ENCODE measurements at regions not wholly inside any gene's neighbourhood (a gene's known extent, or its start where the extent isn't known, plus 50 kb on each side); places are given as distances from the start of the nearest gene placed in this dataset.
A peak's percentile ranks its signal among the peaks of the same experiment; 100 is the strongest.

GRCh38 chr10:61548364-61548763, 95.2 kb upstream of the TMEM26 start:
- ChIA-PET RAD21 (ENCODE audit: low non-redundant PET in 1 of 2, low total read pairs in 2 of 2, uncharacterized antibody in 2 of 2, unreplicated experiment in 2 of 2) (no interaction called here), POLR2A (no interaction called here)

GRCh38 chr10:61547297-61547696, 94.1 kb upstream of the TMEM26 start:
- ChIA-PET POLR2A (no interaction called here), RAD21 (ENCODE audit: low non-redundant PET in 1 of 2, low total read pairs in 2 of 2, uncharacterized antibody in 2 of 2, unreplicated experiment in 2 of 2) (no interaction called here), CTCF (no interaction called here)
- no peaks in the 10 kb centered on the region for H3K36me3 ChIP-seq (ENCODE audit: control insufficient read depth in 1 of 2, insufficient read depth in 2 of 2, low read length in 2 of 2)
- no peaks in the 10 kb centered on the region for H3K9me2 ChIP-seq (ENCODE audit: insufficient read depth)
- no peak overlapping the region for H3K4me2 ChIP-seq (ENCODE audit: low read length)
- TF ChIP-seq TCF7L2 (IDR thresholded peaks at IDR 0.05; ENCODE audit: borderline replicate concordance, extremely low read depth, insufficient read depth, insufficient read length), result no peak
- TF ChIP-seq, protein P1, sequence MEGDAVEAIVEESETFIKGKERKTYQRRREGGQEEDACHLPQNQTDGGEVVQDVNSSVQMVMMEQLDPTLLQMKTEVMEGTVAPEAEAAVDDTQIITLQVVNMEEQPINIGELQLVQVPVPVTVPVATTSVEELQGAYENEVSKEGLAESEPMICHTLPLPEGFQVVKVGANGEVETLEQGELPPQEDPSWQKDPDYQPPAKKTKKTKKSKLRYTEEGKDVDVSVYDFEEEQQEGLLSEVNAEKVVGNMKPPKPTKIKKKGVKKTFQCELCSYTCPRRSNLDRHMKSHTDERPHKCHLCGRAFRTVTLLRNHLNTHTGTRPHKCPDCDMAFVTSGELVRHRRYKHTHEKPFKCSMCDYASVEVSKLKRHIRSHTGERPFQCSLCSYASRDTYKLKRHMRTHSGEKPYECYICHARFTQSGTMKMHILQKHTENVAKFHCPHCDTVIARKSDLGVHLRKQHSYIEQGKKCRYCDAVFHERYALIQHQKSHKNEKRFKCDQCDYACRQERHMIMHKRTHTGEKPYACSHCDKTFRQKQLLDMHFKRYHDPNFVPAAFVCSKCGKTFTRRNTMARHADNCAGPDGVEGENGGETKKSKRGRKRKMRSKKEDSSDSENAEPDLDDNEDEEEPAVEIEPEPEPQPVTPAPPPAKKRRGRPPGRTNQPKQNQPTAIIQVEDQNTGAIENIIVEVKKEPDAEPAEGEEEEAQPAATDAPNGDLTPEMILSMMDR (IDR thresholded peaks at IDR 0.05 in 2 of 3, conservative IDR thresholded peaks at IDR 0.05 in 1 of 3; ENCODE audit: borderline replicate concordance in 1 of 3, insufficient read depth in 1 of 3, low read depth in 2 of 3, low read length in 2 of 3), result 0 out of 6 replicates have a peak, but pooled peaks of 1 of the 3 experiments have one; percentile 15
- no peak overlapping the region for H3K27ac ChIP-seq (ENCODE audit: low read depth, low read length)
- no TSS peak for BruUV-seq (replicated peaks)
- no peaks in the 10 kb centered on the region for H3K9me3 ChIP-seq (ENCODE audit: control insufficient read depth in 1 of 2, insufficient read depth in 1 of 2, low read depth in 1 of 2, low read length in 2 of 2)
- no peak overlapping the region for H2AFZ ChIP-seq (ENCODE audit: low read depth, low read length, poor library complexity, severe bottlenecking)
- H4K20me1 ChIP-seq (ENCODE audit: insufficient read depth), result no peaks in the 10 kb centered on the region
- H3K4me3 ChIP-seq (replicated peaks in 1 of 2; ENCODE audit: low read depth in 1 of 2, low read length in 2 of 2), result no peak overlapping the region
- H3K79me2 ChIP-seq (ENCODE audit: insufficient read depth, low read length), result no peaks in the 10 kb centered on the region
- ATAC-seq, result no peak
- H3K9ac ChIP-seq (ENCODE audit: low read length), result no peak overlapping the region
- H3K27me3 ChIP-seq (ENCODE audit: insufficient read depth, low read length), result no peaks in the 10 kb centered on the region
- no peak for DNase-seq (ENCODE audit: low read depth, low spot score)
- H3K4me1 ChIP-seq (ENCODE audit: control insufficient read depth in 1 of 2, insufficient read depth in 2 of 2, low read length in 2 of 2), result no peaks in the 10 kb centered on the region
- intact Hi-C loops (cut with micrococcal nuclease), result no loop called here

More at GRCh38 chr10:61548364-61548763, 95.2 kb upstream of the TMEM26 start:
- CTCF ChIA-PET, result no interaction called here
- no peaks in the 10 kb centered on the region for H3K79me2 ChIP-seq (ENCODE audit: insufficient read depth, low read length)
- no peaks in the 10 kb centered on the region for H3K36me3 ChIP-seq (ENCODE audit: control insufficient read depth in 1 of 2, insufficient read depth in 2 of 2, low read length in 2 of 2)
- no peak overlapping the region for H3K9ac ChIP-seq (ENCODE audit: low read length)
- DNase-seq (ENCODE audit: low read depth, low spot score) (no peak), ATAC-seq (no peak)
- no peaks in the 10 kb centered on the region for H3K9me3 ChIP-seq (ENCODE audit: control insufficient read depth in 1 of 2, insufficient read depth in 1 of 2, low read depth in 1 of 2, low read length in 2 of 2)
- no peak for TF ChIP-seq EZH2phosphoT487 (IDR thresholded peaks at IDR 0.05; ENCODE audit: borderline replicate concordance)
- no peaks in the 10 kb centered on the region for H3K9me2 ChIP-seq (ENCODE audit: insufficient read depth)
- intact Hi-C loops (cut with micrococcal nuclease), result no loop called here
- no peak overlapping the region for H3K4me2 ChIP-seq (ENCODE audit: low read length)
- no peaks in the 10 kb centered on the region for H4K20me1 ChIP-seq (ENCODE audit: insufficient read depth)
- H3K27me3 ChIP-seq (ENCODE audit: insufficient read depth, low read length), result no peaks in the 10 kb centered on the region
- H2AFZ ChIP-seq (ENCODE audit: low read depth, low read length, poor library complexity, severe bottlenecking), result no peak overlapping the region
- no TSS peak for BruUV-seq (replicated peaks)
- no peak overlapping the region for H3K27ac ChIP-seq (ENCODE audit: low read depth, low read length)
- H3K4me3 ChIP-seq (replicated peaks in 1 of 2; ENCODE audit: low read depth in 1 of 2, low read length in 2 of 2), result no peak overlapping the region
- H3K4me1 ChIP-seq (ENCODE audit: control insufficient read depth in 1 of 2, insufficient read depth in 2 of 2, low read length in 2 of 2), result no peaks in the 10 kb centered on the region

All from HCT116 (cell line).